Muscle layer of colon (tissue), 2 donors: ENCODE measurements at regions not wholly inside any gene's neighbourhood (a gene's known extent, or its start where the extent isn't known, plus 50 kb on each side); places are given as distances from the start of the nearest gene placed in this dataset.

ENCODE experiments used
- H3K27ac ChIP-seq: one replicate; pipeline ENCODE4 v1.7.0; 2013; ENCODE audit warnings: low read depth, mild to moderate bottlenecking, low read length, moderate library complexity
- H3K27me3 ChIP-seq, 2 donors: one replicate each; pipeline ENCODE4 v1.7.0; 2013; ENCODE audit warnings: low read length in 2 of 2, mild to moderate bottlenecking in 2 of 2; ENCODE audit not compliant: insufficient read depth in 2 of 2, control insufficient read depth in 1 of 2
- H3K36me3 ChIP-seq: one replicate; pipeline ENCODE4 v1.7.0; 2013; ENCODE audit warnings: mild to moderate bottlenecking, low read length; ENCODE audit not compliant: insufficient read depth
- H3K4me1 ChIP-seq: one replicate; pipeline ENCODE4 v1.7.0; 2013; ENCODE audit warnings: mild to moderate bottlenecking, low read length; ENCODE audit not compliant: insufficient read depth
- H3K4me3 ChIP-seq, 2 donors: one replicate each; pipeline ENCODE4 v1.7.0; 2013; ENCODE audit warnings: low read length in 2 of 2, low read depth in 1 of 2, mild to moderate bottlenecking in 1 of 2, moderate library complexity in 1 of 2
- H3K9ac ChIP-seq: one replicate; pipeline ENCODE4 v1.7.0; 2013; ENCODE audit warnings: low read length
- H3K9me3 ChIP-seq: one replicate; pipeline ENCODE4 v1.7.0; 2013; ENCODE audit warnings: mild to moderate bottlenecking, low read length
- donor health status: abdominal sarcoma.
- donor health status: Adenocarcinoma of cecum.

DNA sequence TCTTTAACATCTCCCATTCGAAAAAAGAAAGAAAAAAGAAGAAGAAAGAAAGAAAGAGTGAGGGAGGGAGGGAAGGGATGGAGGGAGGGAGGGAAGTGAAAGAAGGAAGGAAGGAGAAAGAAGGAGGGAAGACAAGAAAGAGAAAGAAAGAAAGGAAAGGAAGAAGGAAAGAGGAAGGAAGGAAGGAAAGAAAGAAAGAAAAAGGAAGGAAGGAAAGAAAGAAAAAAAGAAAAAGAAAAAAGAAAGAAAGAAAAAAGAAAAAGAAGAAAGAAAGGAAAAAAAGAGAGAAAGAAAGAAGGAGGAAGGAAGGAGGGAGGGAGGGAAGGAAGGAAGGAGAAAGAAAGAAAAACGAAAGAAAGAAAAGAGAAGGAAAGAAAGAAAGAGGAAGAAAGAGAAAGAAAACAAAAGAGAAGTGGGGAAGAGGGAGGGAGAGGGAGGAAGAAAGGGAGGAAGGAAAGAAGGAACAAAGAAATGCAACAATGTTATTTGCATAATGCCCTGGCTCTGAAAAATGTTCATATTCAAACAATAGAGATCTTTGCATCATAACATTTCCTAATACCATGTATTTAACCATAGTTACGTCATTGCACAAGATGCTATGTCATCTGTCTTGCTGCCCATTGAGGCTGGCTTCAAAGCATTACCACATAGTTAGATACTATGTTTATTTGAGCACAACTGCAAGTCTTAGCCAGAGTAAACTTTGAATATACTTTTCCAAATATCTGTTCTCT is 550.6 kb downstream of the DSC3 start:
- H3K9me3 ChIP-seq: no peaks in the 10 kb centered on the region
- no peak overlapping the region for H3K27ac ChIP-seq
- no peaks in the 10 kb centered on the region for H3K36me3 ChIP-seq
- H3K27me3 ChIP-seq: no peaks in the 10 kb centered on the region
- no peak overlapping the region for H3K4me3 ChIP-seq
- no peaks in the 10 kb centered on the region for H3K4me1 ChIP-seq
- H3K9ac ChIP-seq: no peak overlapping the region

DNA sequence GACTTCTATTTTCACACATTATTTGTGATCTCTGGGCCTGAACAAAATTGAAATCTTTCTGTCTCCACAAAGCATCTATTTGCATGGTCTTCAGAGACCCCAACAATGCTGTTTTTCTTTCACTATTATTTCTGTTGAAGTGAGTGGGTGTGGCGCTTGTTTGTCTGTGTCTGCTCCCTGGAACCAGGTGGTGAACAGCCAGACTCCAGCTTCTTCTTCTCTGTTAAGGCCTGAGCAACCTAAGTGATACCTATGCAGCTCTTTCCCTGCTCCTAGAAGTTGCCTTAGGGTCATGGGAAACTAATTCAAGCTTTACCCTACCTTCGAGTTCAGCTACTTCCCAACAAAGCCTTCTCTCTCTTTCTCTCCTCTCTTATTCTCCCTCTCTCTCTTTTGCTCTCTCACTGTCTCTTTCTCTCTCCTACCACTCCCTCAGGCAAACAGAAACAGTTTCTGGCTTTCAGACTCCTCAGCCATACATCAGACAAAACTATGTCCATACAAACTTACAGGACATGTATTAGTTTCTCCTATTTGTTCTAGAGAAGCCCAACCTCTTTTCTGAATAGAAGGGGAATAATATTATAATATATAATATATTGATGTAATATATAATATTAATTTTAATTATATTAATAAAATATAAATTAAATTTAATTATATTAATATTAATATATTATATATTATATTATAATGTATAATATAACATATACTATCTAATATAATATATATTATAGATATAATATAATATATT is 552.5 kb downstream of the DSC3 start:
- no peaks in the 10 kb centered on the region for H3K27me3 ChIP-seq
- H3K4me1 ChIP-seq: no peaks in the 10 kb centered on the region
- no peaks in the 10 kb centered on the region for H3K36me3 ChIP-seq
- no peak overlapping the region for H3K4me3 ChIP-seq
- no peak overlapping the region for H3K27ac ChIP-seq
- H3K9ac ChIP-seq: no peak overlapping the region
- H3K9me3 ChIP-seq: no peaks in the 10 kb centered on the region

DNA sequence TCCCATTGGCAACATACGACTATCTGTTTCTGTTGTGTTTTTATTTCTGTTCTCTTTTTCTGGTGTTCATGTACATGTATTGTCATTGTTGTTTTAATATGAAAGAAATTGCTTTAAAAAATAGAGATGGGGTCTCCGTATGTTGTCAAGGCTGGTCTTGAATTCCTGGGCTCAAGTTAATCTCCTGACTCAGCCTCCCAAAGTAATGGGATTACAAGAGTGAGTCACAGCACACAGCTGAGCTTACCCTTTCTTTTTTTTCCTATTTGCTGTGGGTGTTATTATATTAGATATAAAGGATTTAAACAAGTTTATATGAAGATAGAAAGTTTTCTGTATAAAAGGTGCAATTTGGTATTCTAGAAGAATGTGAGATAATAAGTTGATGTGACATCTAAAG is 554.6 kb downstream of the DSC3 start:
- no peak overlapping the region for H3K27ac ChIP-seq
- H3K9me3 ChIP-seq: no peaks in the 10 kb centered on the region
- H3K4me1 ChIP-seq: no peaks in the 10 kb centered on the region
- H3K27me3 ChIP-seq: no peaks in the 10 kb centered on the region
- no peaks in the 10 kb centered on the region for H3K36me3 ChIP-seq
- H3K9ac ChIP-seq: no peak overlapping the region
- no peak overlapping the region for H3K4me3 ChIP-seq

DNA sequence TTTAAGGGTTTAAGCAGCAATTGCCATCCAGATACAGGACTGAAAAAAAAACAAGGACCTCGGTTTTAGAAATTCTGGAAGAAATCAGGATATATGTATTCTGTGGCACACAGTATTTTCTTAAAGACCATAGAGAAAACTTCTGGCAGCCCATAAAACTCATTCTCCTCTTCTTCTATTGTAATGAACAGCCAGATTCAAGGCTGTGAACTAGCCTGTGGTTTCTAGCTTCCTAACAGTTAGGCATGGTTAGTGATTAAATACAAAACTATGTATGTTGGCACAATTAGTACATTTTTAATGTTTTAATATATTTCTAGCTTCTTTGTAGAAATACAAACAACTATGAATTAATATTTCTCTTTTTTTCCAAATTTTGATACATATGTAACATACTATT is 555.7 kb downstream of the DSC3 start:
- H3K9me3 ChIP-seq: no peaks in the 10 kb centered on the region
- no peak overlapping the region for H3K9ac ChIP-seq
- H3K27ac ChIP-seq: no peak overlapping the region
- H3K27me3 ChIP-seq: no peaks in the 10 kb centered on the region
- H3K36me3 ChIP-seq: no peaks in the 10 kb centered on the region
- no peak overlapping the region for H3K4me3 ChIP-seq
- H3K4me1 ChIP-seq: no peaks in the 10 kb centered on the region

DNA sequence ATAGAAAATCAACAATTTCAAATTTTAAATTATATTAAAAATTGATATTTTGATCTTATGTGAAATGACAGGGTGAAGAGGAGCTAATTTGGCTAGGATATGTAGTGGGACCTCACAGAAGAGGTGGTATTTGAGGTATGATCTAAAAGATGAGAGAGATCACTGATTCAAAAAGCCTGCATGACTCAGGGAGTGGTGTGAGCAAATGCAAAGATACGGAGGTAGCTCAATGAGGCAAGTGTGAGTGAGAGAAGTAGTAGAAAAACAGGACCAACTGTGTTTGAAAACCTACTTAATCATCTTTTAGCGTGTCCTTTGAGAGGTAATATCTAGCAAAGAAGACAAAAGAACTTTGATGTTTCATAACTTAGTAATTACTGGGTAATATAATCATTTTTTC is 557.5 kb downstream of the DSC3 start:
- Histone ChIP-seq H3K27ac (no peak overlapping the region), H3K4me3 (no peak overlapping the region), H3K9me3 (no peaks in the 10 kb centered on the region), H3K4me1 (no peaks in the 10 kb centered on the region), H3K9ac (no peak overlapping the region), H3K36me3 (no peaks in the 10 kb centered on the region), H3K27me3 (no peaks in the 10 kb centered on the region)

DNA sequence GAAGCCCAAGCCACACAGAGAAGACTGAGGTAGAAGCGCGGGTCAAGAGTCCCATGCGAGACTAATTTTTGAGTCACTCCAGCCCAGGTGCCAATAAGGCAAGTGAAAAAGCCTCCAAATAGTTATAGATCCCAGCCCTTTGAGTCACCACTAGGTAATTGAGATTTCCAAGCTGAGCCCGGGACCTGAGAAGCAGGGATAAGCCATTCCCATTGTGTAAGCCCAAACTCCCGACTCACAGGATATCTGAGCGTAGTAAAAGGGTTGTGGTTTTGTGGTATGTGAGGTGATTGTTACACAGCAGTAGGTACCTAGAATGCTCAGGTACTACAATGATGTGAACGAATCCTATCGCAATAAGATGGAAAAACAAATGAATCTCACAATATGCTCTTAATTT is 560.7 kb downstream of the DSC3 start:
- Histone ChIP-seq H3K9ac (no peak overlapping the region), H3K4me1 (no peaks in the 10 kb centered on the region), H3K27me3 (no peaks in the 10 kb centered on the region), H3K27ac (no peak overlapping the region), H3K4me3 (no peak overlapping the region), H3K9me3 (no peaks in the 10 kb centered on the region), H3K36me3 (no peaks in the 10 kb centered on the region)

DNA sequence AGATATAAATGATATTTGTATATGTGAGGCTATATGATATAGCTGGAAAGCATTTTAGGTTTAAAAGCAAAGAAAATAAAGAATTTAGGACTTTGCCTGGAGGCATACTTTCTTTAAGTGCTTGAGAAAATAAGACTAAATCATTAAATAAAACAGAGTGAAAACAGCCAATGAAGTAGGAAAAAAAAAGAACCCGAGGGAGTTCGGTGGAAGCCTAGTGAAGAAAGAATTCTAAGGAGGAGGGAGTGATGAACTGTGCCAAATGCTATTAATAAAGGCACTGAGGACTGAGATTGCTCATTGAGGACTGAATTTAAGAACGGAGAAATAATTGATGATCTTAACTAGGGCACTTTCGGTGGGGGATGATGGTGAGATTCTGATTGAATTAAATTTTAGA is 573.5 kb downstream of the DSC3 start:
- Histone ChIP-seq H3K9me3 (no peaks in the 10 kb centered on the region), H3K4me3 (no peak overlapping the region), H3K27me3 (no peaks in the 10 kb centered on the region), H3K36me3 (no peaks in the 10 kb centered on the region), H3K4me1 (no peaks in the 10 kb centered on the region), H3K27ac (no peak overlapping the region), H3K9ac (no peak overlapping the region)

DNA sequence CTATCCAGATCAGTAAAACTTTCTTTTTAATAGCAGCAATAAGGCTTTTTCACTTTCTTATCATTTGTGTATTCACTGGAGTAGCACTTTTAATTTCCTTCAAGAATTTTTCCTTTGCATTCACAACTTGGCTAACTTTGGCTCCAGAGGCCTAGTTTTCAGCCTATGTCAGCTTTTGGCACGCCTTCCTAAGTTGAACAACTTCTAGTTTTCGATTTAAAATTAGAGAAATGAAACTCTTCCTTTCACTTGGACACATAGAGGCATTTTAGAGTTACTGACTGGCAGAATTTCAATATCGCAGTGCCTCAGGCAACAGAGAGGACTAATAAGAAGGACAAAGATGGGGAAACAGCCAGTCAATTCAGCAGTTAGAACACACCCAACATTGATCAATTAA is 577.4 kb downstream of the DSC3 start:
- no peaks in the 10 kb centered on the region for H3K4me1 ChIP-seq
- no peaks in the 10 kb centered on the region for H3K27me3 ChIP-seq
- H3K36me3 ChIP-seq: no peaks in the 10 kb centered on the region
- H3K9me3 ChIP-seq: no peaks in the 10 kb centered on the region
- H3K9ac ChIP-seq: no peak overlapping the region
- H3K4me3 ChIP-seq: no peak overlapping the region
- no peak overlapping the region for H3K27ac ChIP-seq

DNA sequence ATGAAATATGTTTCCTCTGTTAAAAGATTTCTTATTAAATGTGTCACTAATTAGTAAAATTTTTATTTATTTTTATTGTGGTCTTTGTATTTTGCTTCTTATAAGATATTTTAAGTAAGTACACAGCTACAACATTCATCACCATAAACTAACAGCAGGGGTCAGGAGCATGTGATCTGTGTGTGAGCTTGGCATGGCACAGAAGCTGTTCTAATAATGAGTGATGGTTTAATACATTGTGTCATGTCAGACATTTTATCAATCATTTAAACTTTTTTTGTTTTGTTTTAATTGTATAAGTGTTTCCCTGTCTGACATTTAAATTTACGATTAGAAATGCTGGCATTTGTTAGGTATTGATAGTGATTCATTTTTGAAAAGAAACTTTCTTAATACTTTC is 585.4 kb downstream of the DSC3 start:
- Histone ChIP-seq H3K36me3 (no peaks in the 10 kb centered on the region), H3K9ac (no peak overlapping the region), H3K27me3 (no peaks in the 10 kb centered on the region), H3K27ac (no peak overlapping the region), H3K9me3 (no peaks in the 10 kb centered on the region), H3K4me1 (no peaks in the 10 kb centered on the region), H3K4me3 (no peak overlapping the region)

DNA sequence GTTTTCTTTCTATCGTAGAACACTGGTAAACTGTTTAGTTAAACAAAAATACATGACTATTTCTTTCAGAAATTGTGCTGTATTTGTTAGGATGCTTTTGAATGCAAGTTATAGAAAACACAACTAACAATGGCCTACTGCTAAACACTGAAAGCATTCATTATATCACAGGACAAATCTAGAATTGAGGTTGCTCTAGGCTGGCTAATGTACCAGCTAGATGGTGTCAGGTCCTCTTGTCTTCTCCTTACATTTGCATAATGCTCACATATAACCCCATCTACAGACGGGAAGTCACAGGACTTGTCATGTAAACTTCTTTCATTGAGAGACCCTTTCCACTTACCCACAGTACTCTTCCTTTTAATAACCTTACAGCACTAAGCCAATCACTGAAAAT is 586.8 kb downstream of the DSC3 start:
- H3K36me3 ChIP-seq: no peaks in the 10 kb centered on the region
- no peak overlapping the region for H3K27ac ChIP-seq
- H3K4me3 ChIP-seq: no peak overlapping the region

DNA sequence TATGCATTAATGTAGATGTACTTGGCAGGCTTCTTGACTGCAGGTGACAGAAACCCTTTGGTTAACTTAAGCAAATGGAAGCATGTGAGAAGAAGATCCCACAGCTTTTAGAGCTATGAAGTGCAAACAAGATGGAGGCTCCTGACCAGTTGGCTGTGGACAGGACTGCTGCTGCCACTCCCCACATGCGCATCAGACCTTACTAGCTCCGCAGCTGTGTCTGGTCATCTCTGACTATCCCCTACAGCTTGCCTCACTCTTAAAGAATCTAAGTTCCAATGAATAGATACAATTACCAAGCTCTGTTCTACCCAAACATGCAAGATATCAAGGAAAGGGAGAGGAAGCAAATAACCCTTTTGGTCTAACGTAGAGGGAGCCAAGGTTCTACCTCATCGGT is 587.6 kb downstream of the DSC3 start:
- Histone ChIP-seq H3K4me1 (no peaks in the 10 kb centered on the region), H3K36me3 (no peaks in the 10 kb centered on the region), H3K27ac (no peak overlapping the region), H3K27me3 (no peaks in the 10 kb centered on the region), H3K9ac (no peak overlapping the region), H3K4me3 (no peak overlapping the region), H3K9me3 (no peaks in the 10 kb centered on the region)

More for the DNA sequence above, 586.8 kb downstream of the DSC3 start:
- H3K4me1 ChIP-seq: no peaks in the 10 kb centered on the region
- no peak overlapping the region for H3K9ac ChIP-seq
- H3K27me3 ChIP-seq: no peaks in the 10 kb centered on the region
- no peaks in the 10 kb centered on the region for H3K9me3 ChIP-seq

DNA sequence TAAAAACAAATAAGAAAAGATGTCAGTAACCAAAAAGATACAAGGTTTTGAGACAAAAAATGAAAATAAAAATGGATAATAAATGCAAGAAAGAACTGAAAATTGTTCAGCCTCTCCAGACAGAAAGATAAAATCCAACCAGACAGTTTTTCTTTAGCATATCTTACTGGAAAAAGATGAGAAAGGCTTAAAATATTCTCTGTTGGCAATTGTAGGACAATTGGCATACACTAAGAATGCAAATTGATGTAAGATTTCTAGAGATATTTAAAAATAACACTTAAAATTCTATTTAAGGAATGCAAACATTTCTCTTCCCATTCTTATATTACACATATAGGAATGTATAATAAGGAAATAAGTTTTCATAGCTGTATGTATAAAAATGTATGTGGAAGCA is 590.6 kb downstream of the DSC3 start:
- Histone ChIP-seq H3K4me1 (no peaks in the 10 kb centered on the region), H3K27ac (no peak overlapping the region), H3K9me3 (no peaks in the 10 kb centered on the region), H3K4me3 (no peak overlapping the region), H3K9ac (no peak overlapping the region), H3K36me3 (no peaks in the 10 kb centered on the region), H3K27me3 (no peaks in the 10 kb centered on the region)
